HG02588 (cell line): ENCODE measurements at regions not wholly inside any gene's neighbourhood (a gene's known extent, or its start where the extent isn't known, plus 50 kb on each side); places are given as distances from the start of the nearest gene placed in this dataset.

Source experiments
- ATAC-seq: cut with Tn5 transposase; IDR thresholded peaks from one replicate; pipeline ENCODE4 v1.9.1; 2021; ENCODE audit warnings: mild to moderate bottlenecking, moderate library complexity; ENCODE audit not compliant: unreplicated experiment

DNA sequence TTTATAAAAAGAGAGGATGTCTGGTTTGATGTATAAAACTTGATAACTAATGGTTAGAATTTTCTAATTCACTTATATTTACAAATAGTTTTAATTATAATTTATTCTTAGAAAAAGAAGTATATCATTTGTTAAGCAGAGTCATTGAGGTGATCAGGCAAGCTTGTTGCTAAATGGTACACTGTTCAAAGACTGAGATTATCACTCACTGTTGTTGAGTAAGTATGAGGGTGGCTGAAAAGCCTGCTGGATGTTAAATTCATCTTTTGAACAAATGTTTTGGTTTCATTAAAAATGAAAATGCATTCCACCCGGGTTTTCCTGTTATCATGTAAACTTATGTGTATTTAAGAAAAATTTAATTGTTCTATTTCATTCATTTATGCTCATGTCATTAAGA lies 451.8 kb downstream of the ADAMTS20 start:
- no peak for ATAC-seq

DNA sequence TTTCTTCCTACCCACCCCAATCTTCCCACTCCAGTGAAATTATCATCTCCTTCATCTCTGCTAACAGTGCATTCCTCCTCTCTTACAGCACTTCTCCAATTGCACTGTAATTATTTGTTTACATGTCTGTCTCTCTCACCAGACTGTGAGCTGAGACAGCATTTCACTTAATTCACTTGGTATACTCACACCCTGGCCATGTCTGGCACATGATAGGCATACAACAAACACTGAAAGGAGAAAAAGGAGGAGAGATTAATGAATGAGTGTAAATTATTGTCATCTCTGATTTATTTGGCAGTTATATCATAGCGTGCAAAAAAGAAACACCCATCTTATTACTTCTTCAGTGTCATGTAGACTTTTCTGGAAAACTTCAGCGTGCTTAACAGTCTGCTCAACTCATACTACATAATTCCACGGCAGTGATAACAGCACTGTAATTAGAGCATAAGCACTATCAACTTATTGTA lies 452.3 kb downstream of the ADAMTS20 start:
- no peak for ATAC-seq

DNA sequence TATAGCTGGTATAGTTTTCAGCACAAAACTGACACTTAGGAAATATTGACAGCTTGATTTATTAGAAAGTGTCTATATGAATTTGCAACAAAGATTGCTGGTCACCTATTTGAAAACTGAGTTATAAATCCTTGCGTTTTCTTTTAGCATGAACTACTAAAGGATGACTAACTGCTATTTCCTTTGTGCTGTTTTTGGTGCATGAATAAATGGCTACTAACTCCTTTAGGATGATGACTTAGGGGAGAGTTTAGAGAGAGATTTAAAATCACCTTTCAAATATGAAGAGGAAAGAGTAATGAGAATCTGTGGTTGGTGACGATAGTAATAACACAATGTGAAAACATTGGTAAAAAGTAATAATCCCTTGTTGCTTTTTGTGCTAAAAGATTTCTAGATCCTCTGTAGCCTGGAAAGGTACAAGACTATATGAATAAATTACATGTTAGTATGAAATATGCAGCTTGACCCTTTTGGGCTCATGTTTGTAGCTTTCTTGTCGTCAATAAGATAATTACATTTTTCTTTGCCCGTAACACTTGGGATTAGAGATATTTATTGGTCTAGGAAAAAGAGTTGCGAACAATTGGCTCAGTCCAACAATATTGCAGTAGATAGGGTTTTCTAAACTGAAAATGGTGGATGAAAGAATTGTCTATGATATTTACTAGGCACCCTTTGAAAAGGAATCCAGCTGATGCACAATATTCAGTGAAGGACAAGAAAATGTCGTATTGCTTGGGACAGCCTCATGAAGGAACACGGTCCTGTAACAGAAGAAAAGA lies 453.0 kb downstream of the ADAMTS20 start:
- no peak for ATAC-seq

DNA sequence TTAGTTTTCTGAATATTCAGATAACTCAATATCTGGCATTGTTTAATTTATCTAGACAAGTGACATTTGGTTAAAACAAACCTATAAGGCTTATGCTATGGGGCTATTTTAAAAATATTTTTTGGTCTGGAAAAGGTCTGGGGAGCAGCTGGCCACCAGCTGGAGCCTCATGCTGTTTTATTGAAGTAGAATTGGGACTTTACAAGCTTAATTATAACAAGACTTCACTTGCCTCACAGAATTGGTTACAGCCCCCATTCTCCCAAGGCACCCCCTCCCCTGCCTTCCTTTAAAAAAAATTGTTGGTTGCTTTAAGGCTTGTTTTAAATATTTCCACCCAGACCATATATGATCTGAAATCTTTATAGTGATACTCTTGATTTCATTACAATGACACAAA lies 453.9 kb downstream of the ADAMTS20 start:
- no peak for ATAC-seq

DNA sequence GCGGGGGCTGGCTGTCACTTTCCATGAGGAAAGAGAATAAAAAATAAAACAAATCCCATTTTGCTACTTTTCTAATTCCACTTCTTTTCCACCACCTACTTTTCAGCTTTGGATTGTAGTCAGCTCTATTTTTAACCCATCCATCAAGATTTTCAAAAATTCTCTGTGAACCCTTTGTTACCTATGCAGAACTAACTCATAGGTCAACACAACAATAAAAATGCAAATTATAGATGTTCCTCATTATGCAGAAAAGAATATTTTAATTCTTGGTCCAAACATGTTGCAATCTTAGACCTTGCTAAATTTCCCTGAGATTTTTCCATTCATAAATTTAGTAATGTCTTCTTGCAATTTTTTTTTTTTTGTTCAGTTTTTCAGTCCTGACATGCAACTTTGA lies 454.5 kb downstream of the ADAMTS20 start:
- ATAC-seq = no peak

DNA sequence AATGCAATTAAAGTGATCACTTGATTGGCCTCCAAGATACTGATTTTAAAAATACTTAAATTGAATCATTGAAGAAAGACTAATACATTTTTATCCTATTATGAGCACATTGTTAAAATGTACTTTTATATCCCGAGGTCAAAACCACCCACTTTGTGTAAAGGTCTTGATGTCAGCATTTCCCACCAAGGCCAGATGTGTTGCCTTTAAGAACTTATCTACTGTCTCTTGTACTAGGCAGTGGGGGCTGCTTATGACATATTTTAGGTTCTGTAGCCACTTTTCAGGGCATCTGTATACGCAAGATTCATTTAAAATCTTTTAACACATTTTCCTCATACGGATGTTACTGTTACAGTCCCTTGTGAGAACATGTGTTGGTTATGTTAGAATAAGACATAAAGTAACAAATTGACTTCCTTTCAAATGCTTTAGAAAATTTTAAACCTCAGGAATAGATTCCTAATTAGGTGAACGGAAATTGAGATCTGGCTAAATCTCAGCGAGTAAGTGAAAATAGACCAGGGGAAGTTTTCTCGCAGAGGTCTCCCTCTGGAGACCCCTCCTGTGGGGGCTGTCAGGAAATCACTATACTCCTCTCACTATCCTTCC lies 456.2 kb downstream of the ADAMTS20 start:
- no peak for ATAC-seq

DNA sequence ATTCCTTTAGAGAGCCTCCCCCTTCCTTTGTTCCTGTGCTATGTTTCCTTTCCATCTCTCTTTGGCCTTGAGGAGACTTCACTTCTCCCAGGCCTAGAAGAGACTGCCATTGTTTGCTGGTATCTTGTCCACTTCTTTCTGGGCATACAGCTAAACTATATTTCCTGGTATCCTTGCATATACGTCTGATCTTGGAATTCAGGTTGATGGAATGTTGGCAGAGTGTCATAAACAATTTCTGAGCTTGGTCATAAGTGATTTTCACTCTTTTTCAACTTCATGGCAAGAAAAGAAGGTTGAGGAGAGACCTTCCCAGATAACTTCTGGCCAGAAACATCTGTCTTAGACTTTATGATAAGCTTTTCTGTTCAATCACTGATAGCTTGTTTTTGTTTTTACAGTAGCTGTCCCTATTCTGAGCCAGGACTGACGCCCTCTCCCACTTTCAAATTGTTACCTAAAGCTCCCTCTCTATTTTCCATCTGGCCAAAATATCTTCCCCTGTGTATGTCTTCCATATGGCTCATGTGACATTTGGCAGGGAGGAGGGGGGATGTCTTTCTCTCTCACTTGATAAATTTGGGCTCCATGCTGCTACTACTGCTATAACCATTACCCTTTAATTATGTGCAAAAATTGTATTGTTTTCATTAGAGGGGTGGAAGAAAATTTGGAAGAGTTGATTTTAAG lies 457.0 kb downstream of the ADAMTS20 start:
- no peak for ATAC-seq

DNA sequence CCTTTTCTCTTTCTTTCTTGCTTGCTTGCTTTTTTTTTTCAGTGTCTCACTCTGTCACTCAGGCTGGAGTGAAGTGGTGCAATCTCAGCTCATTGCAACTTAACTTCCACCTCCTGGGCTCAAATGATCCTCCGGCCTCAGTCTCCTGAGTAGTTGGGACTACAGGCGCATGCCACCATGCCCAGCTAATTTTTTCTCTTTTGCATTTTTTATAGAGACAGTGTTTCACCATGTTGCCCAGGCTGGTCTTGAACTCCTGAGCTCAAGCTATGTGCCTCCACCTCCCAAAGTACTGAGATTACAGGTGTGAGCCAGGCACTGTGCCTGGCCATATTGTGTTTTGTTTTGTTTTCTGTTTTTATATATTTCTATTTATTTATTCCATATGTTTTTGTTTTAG lies 461.0 kb downstream of the ADAMTS20 start:
- no peak for ATAC-seq

DNA sequence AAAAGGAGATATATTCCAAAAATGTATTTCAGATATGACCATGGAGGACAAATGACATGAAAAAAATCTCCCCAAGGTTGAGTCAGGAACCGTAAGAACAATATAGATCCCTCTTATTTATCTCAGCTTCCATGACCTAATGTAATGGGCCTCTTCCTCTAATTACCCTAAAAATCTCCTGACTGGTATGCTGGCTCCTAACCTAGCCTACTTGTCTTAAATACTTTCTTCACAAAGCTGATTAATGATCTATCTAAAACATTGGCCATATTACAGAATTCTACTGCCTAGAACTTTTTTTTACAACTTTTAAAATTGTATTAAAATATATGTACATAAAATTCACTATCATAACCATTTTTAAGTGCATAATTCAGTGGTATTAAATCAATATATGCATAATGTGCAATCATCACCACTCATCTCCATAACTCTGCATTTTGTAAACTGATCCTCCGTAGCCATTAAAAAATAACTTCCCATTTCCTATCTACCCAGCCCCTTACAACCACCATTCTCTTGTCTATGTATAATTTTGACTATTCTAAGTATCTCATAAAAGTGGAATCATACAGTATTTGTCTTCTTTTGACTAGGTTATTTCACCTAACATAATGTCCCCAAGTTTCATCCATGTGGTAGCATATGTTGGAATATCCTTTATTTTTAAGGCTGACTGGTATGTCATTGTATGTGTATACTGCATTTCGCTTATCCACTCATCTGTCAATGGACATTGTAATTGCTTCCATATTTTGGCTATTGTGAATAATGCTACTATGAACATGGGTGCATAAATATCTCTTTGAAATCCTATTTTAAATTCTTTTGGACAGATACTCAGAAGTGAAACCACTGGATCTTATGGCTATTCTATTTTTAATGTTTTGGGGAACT lies 464.6 kb downstream of the ADAMTS20 start:
- ATAC-seq = no peak

DNA sequence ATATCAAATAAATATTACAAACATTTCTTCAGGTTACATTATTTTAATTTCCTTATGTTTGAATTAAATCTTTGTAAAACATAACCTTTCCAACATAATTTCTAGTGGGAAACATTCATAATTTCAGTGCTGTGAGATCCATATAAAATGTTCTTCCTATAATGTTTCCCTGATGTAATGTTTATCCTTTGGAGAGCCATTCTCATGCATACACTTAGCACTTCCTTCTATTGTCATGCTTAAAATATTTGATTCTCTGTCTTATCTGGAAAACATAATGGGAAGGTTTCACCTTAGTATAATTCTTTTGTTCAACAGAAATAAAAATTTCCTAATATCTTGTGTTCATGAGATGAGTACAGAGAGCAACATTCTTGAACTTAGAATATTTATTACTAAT lies 472.5 kb downstream of the ADAMTS20 start:
- ATAC-seq = no peak

DNA sequence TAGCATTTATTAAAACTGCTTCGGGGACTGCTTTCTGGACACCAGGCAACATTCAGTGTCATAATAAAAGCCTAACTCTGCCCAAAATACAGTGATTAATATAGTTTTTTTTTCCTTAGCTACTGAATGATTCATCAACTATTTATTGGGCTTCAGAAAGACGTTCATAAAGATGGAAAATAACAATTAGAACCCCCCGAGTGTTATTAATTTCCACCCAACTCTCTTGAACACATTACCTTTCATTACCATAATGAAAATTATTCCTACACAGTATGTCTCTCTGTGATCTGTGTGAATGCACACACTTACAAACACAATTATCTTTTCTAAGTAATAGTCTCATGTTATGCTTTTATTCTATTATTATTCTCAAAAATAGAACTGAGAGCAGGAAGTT lies 473.0 kb downstream of the ADAMTS20 start:
- ATAC-seq = no peak

DNA sequence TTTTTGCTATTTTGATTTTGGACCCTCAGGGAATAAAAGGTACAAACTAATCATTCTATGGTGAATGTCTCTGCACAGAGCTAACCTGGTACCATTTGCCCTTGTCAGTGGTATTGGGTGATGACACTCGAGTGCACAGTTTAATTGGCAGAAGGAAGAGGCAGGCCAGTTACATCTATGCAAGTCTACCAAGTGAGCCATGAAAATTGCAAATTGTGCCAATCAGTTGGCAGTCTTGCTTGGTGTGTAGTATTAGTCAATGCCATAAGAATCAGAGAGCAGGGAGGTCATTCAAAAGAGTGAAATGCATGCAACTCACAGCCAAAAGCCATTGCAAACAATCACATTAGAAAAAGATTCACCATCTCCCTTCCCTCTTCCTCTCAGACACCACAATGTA lies 479.6 kb downstream of the ADAMTS20 start:
- no peak for ATAC-seq

DNA sequence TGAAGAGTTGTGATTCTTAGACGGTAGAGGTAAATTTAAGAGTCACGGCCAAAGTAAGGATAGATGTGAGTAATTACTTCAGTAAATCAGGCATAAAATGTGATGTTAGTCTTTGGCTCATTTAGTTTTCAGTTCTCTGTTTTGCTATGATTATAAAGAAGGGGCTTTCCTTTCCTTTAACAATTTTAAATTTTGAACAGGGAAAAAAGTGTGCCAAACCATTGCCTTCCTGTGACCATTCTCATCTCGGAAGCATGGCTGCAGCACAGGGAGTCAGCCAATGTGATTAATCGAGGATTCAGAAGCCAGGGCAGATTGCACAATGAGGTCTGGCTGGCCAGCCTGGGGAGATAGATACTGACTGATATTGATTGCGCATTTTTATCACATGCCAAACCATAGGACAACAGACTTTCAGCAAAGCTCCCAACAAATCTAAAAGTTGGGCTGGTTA lies 480.2 kb upstream of the PRICKLE1 start:
- no peak for ATAC-seq

DNA sequence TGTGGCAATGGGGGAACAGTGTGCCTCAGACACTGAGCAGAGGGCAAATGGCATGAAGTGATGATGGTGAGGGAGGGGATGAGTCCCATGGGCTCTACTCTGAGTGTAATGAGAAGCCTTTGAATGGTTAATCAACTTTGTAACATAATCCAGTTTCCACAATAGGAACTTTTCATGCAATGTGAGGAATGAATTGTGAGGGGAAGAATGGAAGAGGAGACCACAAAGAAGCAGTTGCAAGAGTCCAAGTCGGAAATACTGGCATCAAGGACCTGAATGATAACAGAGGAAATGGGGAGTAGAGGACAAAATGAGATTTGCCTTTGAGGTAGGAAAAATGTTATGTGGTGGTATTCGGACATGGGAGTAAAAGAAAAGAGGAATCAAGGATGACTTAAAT lies 476.9 kb upstream of the PRICKLE1 start:
- no peak for ATAC-seq

DNA sequence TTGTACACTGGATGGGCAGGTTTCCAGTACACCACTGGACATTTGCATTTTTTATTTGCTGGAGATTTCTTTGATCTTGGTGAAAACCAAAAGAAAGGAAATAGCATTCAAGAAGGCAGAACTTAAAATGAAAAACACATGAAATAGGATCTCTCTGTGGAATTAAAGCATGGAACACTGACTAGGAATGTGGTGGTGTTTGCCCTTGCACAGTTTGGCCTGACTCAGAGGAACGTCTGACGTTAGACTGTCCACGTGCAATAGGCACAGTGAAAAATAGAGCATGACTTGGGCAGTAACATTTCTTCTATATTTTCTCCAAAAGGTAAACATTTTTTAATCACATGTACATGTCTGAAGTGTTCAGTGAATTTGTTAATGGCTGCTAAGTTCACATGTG lies 474.1 kb upstream of the PRICKLE1 start:
- ATAC-seq = no peak

DNA sequence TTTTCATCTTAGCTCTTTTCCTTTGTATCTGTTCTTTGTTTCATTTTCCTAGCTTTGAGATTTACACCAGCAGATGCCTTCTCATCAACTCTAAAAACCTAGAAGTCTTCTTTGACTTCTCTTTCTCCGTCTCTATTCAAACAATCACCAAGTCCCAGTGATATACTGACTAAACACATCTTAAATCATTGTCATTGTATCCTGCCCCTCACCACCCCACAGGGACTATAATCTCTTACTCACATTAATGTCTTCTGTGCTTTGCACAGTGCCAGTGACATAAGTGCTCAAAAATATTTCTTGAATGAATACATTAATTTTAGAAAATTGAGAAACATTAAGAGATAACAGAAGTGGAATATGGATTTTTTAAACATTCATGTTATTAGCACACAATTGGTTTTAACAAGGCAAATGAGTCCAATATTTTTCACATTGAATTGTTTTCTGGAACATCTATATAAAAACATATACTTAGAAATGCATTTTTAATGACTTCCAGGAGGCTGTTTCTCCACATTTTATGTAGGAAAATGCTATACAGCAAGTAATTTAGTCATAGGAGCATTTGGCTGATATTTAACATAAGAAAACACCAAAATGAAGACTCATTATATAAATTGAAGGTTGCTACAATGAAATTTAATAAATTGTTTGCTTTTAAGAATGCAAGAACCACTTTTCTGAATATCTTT lies 472.8 kb upstream of the PRICKLE1 start:
- no peak for ATAC-seq

DNA sequence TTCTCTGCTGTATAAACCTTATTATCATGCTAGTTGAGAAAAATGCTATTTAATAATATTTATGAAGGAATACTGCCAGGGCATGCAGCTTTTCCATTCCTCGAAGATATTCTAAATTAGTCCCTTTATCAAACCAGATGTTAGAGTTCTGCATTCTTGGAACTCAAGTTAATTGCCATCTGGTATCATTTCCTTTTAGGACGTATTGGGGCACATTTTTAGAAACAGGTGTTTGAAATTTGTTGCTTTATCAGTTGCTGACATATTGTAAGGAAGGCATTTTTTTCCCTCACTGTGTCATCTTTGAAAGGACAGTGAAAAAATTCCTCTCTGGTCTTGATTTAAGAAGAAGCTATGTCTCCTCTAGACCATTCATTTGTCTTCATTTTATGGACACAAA lies 471.2 kb upstream of the PRICKLE1 start:
- no peak for ATAC-seq

DNA sequence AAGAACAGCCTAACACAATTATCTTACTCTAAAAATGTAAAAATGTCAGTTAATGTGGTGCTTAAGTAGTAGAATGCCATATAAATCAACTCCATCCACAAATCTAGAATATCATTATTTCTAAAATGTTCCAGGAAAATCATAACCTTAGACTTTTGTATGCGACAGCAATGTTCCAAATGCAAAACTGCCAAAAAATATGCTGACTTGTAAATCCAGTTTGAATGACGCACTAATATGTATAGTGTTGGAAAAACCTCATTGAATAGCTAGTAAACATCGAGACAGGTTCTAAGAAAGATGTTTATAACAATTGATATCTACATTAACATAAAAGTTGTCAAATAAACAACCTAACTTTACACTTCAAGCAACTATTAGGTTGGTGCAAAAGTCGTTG lies 469.1 kb upstream of the PRICKLE1 start:
- no peak for ATAC-seq

DNA sequence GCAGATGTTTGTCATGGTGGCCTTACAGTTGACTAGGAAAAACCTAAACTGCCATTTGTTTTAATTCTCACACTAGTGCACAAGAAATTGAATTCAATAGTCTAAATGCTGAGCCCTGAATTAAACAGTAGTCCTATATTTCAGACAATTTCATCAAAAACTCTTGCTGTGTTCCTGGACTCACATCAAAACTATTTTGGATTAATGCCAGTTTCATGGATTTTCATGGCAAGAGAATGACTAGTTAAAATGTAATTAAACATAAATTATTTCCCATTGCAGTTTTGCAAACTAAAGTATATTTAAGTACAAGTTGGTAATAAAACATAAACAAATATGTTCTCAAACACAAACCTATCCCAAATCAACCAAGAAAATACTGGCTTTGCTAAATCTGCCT lies 468.0 kb upstream of the PRICKLE1 start:
- no peak for ATAC-seq

DNA sequence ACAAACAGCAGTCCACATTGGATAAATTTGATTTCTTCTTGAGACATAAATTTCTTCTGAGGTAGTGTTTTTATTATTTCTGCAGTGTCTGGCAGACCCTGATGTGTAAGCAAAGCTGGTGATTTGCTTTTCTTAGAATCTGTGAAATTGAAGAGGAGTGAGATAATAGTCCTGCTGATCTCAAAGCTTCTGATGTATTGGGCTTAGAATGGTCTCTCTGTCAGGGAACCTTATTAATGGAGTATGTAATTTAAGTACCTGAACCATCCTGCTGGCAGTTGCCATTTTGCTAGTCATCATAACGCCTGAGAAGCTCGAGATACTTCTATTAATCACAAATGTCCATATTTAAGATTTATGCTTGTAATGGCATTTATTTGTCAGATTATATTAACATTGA lies 464.5 kb upstream of the PRICKLE1 start:
- no peak for ATAC-seq
